H1 (cell line): ENCODE measurements at regions not wholly inside any gene's neighbourhood (a gene's known extent, or its start where the extent isn't known, plus 50 kb on each side); places are given as distances from the start of the nearest gene placed in this dataset.

Experiments used
- CTBP2 ChIP-seq: IDR thresholded peaks from 2 replicates; pipeline ENCODE4 v1.7.0; 2011; ENCODE audit warnings: borderline replicate concordance, mild to moderate bottlenecking, moderate library complexity, mixed read lengths, low read length; ENCODE audit not compliant: insufficient read depth, insufficient read length
- JUND ChIP-seq: IDR thresholded peaks from 2 replicates; pipeline ENCODE4 v1.6.1; 2011; ENCODE audit warnings: mild to moderate bottlenecking, improper control_type of control experiment, low read length
- RFX5 ChIP-seq: IDR thresholded peaks from 2 replicates; pipeline ENCODE4 v1.6.1; 2011; ENCODE audit warnings: low read depth, low read length, improper control_type of control experiment, borderline replicate concordance
- SIX5 ChIP-seq: IDR thresholded peaks from 2 replicates; pipeline ENCODE4 v1.6.1; 2011; ENCODE audit warnings: mild to moderate bottlenecking, low read depth, low read length
- SUZ12 ChIP-seq: fragments of 200-600 bp; sonication (generic); IDR thresholded peaks from 2 replicates; pipeline ENCODE4 v1.6.1; 2012; ENCODE audit warnings: mild to moderate bottlenecking, inconsistent platforms, low read length, moderate library complexity, mixed read lengths
- TEAD4 ChIP-seq: IDR thresholded peaks from 2 replicates; pipeline ENCODE4 v1.6.1; 2012; ENCODE audit warnings: low read depth, low read length, inconsistent platforms, mixed read lengths
- TF ChIP-seq, protein P1 (sequence below): fragments of 300-600 bp; sonication (generic); IDR thresholded peaks from 2 replicates; pipeline ENCODE4 v1.7.1; 2012; ENCODE audit warnings: low read length, moderate library complexity, mild to moderate bottlenecking, inconsistent platforms; ENCODE audit not compliant: insufficient replicate concordance
- TF ChIP-seq, protein P2 (sequence below): IDR thresholded peaks from 2 replicates; pipeline ENCODE4 v1.6.1; 2012; ENCODE audit warnings: inconsistent platforms
- TF ChIP-seq, protein P3 (sequence below), 3 experiments: IDR thresholded peaks; 1 replicate in 2 of 3; 2 replicates in 1 of 3; pipeline versions ENCODE4 v1.5.1 to v1.6.1; 2011; ENCODE audit warnings: low read length in 3 of 3, mild to moderate bottlenecking in 3 of 3, inconsistent platforms in 2 of 3, low read depth in 1 of 3, moderate library complexity in 1 of 3; ENCODE audit not compliant: insufficient read depth in 1 of 3; ENCODE audit errors: control extremely low read depth in 1 of 3

DNA sequence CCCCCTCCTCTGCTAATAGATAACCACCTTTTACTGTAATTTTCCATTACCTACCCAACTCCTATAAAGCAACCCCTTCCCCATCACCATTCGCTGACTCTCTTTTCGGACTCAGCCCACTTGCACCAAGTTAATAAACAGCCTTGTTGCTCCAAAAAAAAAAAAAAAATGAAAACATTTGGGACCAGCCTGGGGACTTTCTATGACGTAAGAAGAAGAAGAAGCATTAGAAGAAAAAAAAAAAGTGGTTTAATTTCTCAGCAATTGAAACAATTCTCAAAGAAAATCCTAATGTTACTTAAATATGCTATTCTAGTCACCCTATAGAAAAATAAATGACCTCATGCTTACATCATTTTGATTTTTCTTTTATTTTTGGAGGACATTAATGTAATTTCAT, 301.5 kb upstream of the ANO3 start (continued):
- TF ChIP-seq, protein P1, sequence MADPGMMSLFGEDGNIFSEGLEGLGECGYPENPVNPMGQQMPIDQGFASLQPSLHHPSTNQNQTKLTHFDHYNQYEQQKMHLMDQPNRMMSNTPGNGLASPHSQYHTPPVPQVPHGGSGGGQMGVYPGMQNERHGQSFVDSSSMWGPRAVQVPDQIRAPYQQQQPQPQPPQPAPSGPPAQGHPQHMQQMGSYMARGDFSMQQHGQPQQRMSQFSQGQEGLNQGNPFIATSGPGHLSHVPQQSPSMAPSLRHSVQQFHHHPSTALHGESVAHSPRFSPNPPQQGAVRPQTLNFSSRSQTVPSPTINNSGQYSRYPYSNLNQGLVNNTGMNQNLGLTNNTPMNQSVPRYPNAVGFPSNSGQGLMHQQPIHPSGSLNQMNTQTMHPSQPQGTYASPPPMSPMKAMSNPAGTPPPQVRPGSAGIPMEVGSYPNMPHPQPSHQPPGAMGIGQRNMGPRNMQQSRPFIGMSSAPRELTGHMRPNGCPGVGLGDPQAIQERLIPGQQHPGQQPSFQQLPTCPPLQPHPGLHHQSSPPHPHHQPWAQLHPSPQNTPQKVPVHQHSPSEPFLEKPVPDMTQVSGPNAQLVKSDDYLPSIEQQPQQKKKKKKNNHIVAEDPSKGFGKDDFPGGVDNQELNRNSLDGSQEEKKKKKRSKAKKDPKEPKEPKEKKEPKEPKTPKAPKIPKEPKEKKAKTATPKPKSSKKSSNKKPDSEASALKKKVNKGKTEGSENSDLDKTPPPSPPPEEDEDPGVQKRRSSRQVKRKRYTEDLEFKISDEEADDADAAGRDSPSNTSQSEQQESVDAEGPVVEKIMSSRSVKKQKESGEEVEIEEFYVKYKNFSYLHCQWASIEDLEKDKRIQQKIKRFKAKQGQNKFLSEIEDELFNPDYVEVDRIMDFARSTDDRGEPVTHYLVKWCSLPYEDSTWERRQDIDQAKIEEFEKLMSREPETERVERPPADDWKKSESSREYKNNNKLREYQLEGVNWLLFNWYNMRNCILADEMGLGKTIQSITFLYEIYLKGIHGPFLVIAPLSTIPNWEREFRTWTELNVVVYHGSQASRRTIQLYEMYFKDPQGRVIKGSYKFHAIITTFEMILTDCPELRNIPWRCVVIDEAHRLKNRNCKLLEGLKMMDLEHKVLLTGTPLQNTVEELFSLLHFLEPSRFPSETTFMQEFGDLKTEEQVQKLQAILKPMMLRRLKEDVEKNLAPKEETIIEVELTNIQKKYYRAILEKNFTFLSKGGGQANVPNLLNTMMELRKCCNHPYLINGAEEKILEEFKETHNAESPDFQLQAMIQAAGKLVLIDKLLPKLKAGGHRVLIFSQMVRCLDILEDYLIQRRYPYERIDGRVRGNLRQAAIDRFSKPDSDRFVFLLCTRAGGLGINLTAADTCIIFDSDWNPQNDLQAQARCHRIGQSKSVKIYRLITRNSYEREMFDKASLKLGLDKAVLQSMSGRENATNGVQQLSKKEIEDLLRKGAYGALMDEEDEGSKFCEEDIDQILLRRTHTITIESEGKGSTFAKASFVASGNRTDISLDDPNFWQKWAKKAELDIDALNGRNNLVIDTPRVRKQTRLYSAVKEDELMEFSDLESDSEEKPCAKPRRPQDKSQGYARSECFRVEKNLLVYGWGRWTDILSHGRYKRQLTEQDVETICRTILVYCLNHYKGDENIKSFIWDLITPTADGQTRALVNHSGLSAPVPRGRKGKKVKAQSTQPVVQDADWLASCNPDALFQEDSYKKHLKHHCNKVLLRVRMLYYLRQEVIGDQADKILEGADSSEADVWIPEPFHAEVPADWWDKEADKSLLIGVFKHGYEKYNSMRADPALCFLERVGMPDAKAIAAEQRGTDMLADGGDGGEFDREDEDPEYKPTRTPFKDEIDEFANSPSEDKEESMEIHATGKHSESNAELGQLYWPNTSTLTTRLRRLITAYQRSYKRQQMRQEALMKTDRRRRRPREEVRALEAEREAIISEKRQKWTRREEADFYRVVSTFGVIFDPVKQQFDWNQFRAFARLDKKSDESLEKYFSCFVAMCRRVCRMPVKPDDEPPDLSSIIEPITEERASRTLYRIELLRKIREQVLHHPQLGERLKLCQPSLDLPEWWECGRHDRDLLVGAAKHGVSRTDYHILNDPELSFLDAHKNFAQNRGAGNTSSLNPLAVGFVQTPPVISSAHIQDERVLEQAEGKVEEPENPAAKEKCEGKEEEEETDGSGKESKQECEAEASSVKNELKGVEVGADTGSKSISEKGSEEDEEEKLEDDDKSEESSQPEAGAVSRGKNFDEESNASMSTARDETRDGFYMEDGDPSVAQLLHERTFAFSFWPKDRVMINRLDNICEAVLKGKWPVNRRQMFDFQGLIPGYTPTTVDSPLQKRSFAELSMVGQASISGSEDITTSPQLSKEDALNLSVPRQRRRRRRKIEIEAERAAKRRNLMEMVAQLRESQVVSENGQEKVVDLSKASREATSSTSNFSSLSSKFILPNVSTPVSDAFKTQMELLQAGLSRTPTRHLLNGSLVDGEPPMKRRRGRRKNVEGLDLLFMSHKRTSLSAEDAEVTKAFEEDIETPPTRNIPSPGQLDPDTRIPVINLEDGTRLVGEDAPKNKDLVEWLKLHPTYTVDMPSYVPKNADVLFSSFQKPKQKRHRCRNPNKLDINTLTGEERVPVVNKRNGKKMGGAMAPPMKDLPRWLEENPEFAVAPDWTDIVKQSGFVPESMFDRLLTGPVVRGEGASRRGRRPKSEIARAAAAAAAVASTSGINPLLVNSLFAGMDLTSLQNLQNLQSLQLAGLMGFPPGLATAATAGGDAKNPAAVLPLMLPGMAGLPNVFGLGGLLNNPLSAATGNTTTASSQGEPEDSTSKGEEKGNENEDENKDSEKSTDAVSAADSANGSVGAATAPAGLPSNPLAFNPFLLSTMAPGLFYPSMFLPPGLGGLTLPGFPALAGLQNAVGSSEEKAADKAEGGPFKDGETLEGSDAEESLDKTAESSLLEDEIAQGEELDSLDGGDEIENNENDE = no peak
- no peak for TF ChIP-seq CTBP2
- TF ChIP-seq TEAD4 = no peak
- no peak for TF ChIP-seq SIX5
- no peak for TF ChIP-seq SUZ12
- TF ChIP-seq JUND = no peak
- TF ChIP-seq, protein P2, sequence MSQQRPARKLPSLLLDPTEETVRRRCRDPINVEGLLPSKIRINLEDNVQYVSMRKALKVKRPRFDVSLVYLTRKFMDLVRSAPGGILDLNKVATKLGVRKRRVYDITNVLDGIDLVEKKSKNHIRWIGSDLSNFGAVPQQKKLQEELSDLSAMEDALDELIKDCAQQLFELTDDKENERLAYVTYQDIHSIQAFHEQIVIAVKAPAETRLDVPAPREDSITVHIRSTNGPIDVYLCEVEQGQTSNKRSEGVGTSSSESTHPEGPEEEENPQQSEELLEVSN = no peak
- no peak for TF ChIP-seq RFX5
- TF ChIP-seq, protein P3, sequence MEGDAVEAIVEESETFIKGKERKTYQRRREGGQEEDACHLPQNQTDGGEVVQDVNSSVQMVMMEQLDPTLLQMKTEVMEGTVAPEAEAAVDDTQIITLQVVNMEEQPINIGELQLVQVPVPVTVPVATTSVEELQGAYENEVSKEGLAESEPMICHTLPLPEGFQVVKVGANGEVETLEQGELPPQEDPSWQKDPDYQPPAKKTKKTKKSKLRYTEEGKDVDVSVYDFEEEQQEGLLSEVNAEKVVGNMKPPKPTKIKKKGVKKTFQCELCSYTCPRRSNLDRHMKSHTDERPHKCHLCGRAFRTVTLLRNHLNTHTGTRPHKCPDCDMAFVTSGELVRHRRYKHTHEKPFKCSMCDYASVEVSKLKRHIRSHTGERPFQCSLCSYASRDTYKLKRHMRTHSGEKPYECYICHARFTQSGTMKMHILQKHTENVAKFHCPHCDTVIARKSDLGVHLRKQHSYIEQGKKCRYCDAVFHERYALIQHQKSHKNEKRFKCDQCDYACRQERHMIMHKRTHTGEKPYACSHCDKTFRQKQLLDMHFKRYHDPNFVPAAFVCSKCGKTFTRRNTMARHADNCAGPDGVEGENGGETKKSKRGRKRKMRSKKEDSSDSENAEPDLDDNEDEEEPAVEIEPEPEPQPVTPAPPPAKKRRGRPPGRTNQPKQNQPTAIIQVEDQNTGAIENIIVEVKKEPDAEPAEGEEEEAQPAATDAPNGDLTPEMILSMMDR (IDR thresholded peaks at IDR 0.05; ENCODE audit: control extremely low read depth in 1 of 3, insufficient read depth in 1 of 3, low read depth in 1 of 3, low read length in 3 of 3) = no peak
